H1 (cell line): ENCODE measurements at regions not wholly inside any gene's neighbourhood (a gene's known extent, or its start where the extent isn't known, plus 50 kb on each side); places are given as distances from the start of the nearest gene placed in this dataset.

Experiments
- BACH1 ChIP-seq: IDR thresholded peaks from 2 replicates; pipeline ENCODE4 v1.6.1; 2012; ENCODE audit warnings: low read length, improper control_type of control experiment
- CHD1 ChIP-seq: IDR thresholded peaks from 2 replicates; pipeline ENCODE4 v1.6.1; 2012; ENCODE audit warnings: low read depth, low read length, improper control_type of control experiment
- CTCF ChIP-seq, 3 experiments: IDR thresholded peaks; 1 replicate in 2 of 3; 2 replicates in 1 of 3; pipeline versions ENCODE4 v1.5.1 to v1.6.1; 2011; ENCODE audit warnings: low read length in 3 of 3, mild to moderate bottlenecking in 3 of 3, inconsistent platforms in 2 of 3, low read depth in 1 of 3, moderate library complexity in 1 of 3; ENCODE audit not compliant: insufficient read depth in 1 of 3; ENCODE audit errors: control extremely low read depth in 1 of 3
- GTF2F1 ChIP-seq: IDR thresholded peaks from 2 replicates; pipeline ENCODE4 v1.6.1; 2012; ENCODE audit warnings: low read depth, low read length, improper control_type of control experiment, borderline replicate concordance
- HDAC2 ChIP-seq, 2 experiments: fragments of 300-600 bp in 1 of 2; sonication (generic) in 1 of 2; IDR thresholded peaks; 2 replicates each; pipeline ENCODE4 v1.6.1; 2011 to 2012; ENCODE audit warnings: low read depth in 2 of 2, low read length in 2 of 2, mild to moderate bottlenecking in 2 of 2, moderate library complexity in 2 of 2, borderline replicate concordance in 1 of 2, inconsistent platforms in 1 of 2
- RAD21 ChIP-seq, 2 experiments: IDR thresholded peaks in 1 of 2; conservative IDR thresholded peaks in 1 of 2; 2 replicates each; pipeline ENCODE4 v1.6.1; 2011; ENCODE audit warnings: low read depth in 2 of 2, low read length in 2 of 2, improper control_type of control experiment in 1 of 2, inconsistent platforms in 1 of 2, mild to moderate bottlenecking in 1 of 2, moderate library complexity in 1 of 2
- RFX5 ChIP-seq: IDR thresholded peaks from 2 replicates; pipeline ENCODE4 v1.6.1; 2011; ENCODE audit warnings: low read depth, low read length, improper control_type of control experiment, borderline replicate concordance

GRCh38 chr22:34845391-34845790 is 220.6 kb upstream of the ISX start:
- TF ChIP-seq CTCF (IDR thresholded peaks at IDR 0.05; ENCODE audit: control extremely low read depth in 1 of 3, insufficient read depth in 1 of 3, low read depth in 1 of 3, low read length in 3 of 3) (no peak), HDAC2 (IDR thresholded peaks at IDR 0.05; ENCODE audit: borderline replicate concordance in 1 of 2, low read depth in 2 of 2, low read length in 2 of 2) (no peak), RFX5 (no peak), GTF2F1 (no peak), BACH1 (no peak), RAD21 (IDR thresholded peaks at IDR 0.05 in 1 of 2, conservative IDR thresholded peaks at IDR 0.05 in 1 of 2; ENCODE audit: low read depth in 2 of 2, low read length in 2 of 2) (no peak), CHD1 (no peak)
